ENCODE measurements at regions not wholly inside any gene's neighbourhood (a gene's known extent, or its start where the extent isn't known, plus 50 kb on each side); places are given as distances from the start of the nearest gene placed in this dataset.

- Histone ChIP-seq H3K36me3 (ENCODE audit: control insufficient read depth in 2 of 2, extremely low read depth in 1 of 2, insufficient read depth in 2 of 2, low read length in 2 of 2) (no peaks in the 10 kb centered on the region), H3K4me1 (ENCODE audit: control insufficient read depth, extremely low read depth, insufficient read depth, low read length) (peaks cover 46% of the 10 kb centered on the region), H4K20me1 (replicated peaks; ENCODE audit: control insufficient read depth, extremely low read depth, insufficient read depth, low read length) (no peaks in the 10 kb centered on the region), H3K9me1 (replicated peaks; ENCODE audit: control insufficient read depth, extremely low read depth, insufficient read depth, low read length) (no peaks in the 10 kb centered on the region), H3K9ac (replicated peaks; ENCODE audit: extremely low read depth, insufficient read depth, low read length) (no peak overlapping the region), H2AFZ (ENCODE audit: low read depth, low read length) (no peak overlapping the region), H3K9me3 (replicated peaks; ENCODE audit: control insufficient read depth, insufficient read depth, low read length) (no peaks in the 10 kb centered on the region), H3K27ac (ENCODE audit: insufficient read depth, low read depth, low read length) (peak overlapping the region; percentile 97), H3K27me3 (ENCODE audit: control insufficient read depth in 2 of 2, insufficient read depth in 2 of 2, low read length in 2 of 2) (no peaks in the 10 kb centered on the region), H3K4me2 (ENCODE audit: insufficient read depth, low read length) (no peak overlapping the region), H3K79me2 (ENCODE audit: control insufficient read depth, insufficient read depth, low read length) (no peaks in the 10 kb centered on the region), H3K4me3 (replicated peaks in 1 of 3; ENCODE audit: insufficient read depth in 1 of 3, low read depth in 1 of 3, low read length in 3 of 3) (no peak overlapping the region)
- ChIA-PET CTCF (interaction anchor here (0.9 to 1.5 kb wide), 5 partner anchors 9 to 220 kb away, joined by 3 to 7 read pairs (median 3); no protein-coding TSS in a partner anchor), POLR2A (interaction anchor here (1.2 kb wide), 1 partner anchor 59 kb away, joined by 6 read pairs; the partner anchor contains the start of gene IVNS1ABP)
- BruUV-seq (replicated peaks), result no TSS peak
- no peak for DNase-seq (ENCODE audit: low read depth, low spot score)
- intact Hi-C loops (cut with micrococcal nuclease) (loop anchor here (10.0 kb wide), 1 partner anchor 1741 kb away; the partner anchor contains the start of gene ARPC5), dilution Hi-C loops (cut with MboI; ENCODE audit: extremely low pct_ligation_motif_present, low sequenced_read_pairs) (no loop called here)
- no peak for FAIRE-seq
- no peak for TF ChIP-seq MYC (IDR thresholded peaks at IDR 0.05; ENCODE audit: low read depth, low read length)
- no peak for TF ChIP-seq EZH2 (IDR thresholded peaks at IDR 0.05; ENCODE audit: borderline replicate concordance, low read depth, low read length, severe bottlenecking)
- no peak for TF ChIP-seq FOS (IDR thresholded peaks at IDR 0.05; ENCODE audit: borderline replicate concordance, insufficient read depth, low read length)
- TF ChIP-seq, protein P1, sequence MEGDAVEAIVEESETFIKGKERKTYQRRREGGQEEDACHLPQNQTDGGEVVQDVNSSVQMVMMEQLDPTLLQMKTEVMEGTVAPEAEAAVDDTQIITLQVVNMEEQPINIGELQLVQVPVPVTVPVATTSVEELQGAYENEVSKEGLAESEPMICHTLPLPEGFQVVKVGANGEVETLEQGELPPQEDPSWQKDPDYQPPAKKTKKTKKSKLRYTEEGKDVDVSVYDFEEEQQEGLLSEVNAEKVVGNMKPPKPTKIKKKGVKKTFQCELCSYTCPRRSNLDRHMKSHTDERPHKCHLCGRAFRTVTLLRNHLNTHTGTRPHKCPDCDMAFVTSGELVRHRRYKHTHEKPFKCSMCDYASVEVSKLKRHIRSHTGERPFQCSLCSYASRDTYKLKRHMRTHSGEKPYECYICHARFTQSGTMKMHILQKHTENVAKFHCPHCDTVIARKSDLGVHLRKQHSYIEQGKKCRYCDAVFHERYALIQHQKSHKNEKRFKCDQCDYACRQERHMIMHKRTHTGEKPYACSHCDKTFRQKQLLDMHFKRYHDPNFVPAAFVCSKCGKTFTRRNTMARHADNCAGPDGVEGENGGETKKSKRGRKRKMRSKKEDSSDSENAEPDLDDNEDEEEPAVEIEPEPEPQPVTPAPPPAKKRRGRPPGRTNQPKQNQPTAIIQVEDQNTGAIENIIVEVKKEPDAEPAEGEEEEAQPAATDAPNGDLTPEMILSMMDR (IDR thresholded peaks at IDR 0.05; ENCODE audit: extremely low read depth in 1 of 2, insufficient read depth in 1 of 2, low read depth in 1 of 2, low read length in 2 of 2), result no peak
- no peak for TF ChIP-seq POLR2A (IDR thresholded peaks at IDR 0.05; ENCODE audit: low read depth, low read length)
- no peak for TF ChIP-seq GATA2 (IDR thresholded peaks at IDR 0.05; ENCODE audit: insufficient read depth, insufficient read length, low read depth, low read length)
- TF ChIP-seq, protein P2, sequence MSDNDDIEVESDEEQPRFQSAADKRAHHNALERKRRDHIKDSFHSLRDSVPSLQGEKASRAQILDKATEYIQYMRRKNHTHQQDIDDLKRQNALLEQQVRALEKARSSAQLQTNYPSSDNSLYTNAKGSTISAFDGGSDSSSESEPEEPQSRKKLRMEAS (IDR thresholded peaks at IDR 0.05; ENCODE audit: insufficient read depth, insufficient read length), result no peak
- no peak for TF ChIP-seq POLR2AphosphoS5 (IDR thresholded peaks at IDR 0.05; ENCODE audit: insufficient read depth, low read depth, low read length)
- TF ChIP-seq JUN (IDR thresholded peaks at IDR 0.05; ENCODE audit: borderline replicate concordance, insufficient read depth, insufficient read length, low read depth), result no peak
Observed at GRCh38 chr1:185376288-185376687, 59.2 kb upstream of the IVNS1ABP start.

All from endothelial cell of umbilical vein (primary cell).